Caco-2 (cell line): ENCODE measurements at regions not wholly inside any gene's neighbourhood (a gene's known extent, or its start where the extent isn't known, plus 50 kb on each side); places are given as distances from the start of the nearest gene placed in this dataset.

Experiments used
- BruUV-seq: library from RNA; stranded (reverse); fragments of 400-500 nt; replicated peaks from 2 replicates; lab custom pipeline; 2021; lab: Mats Ljungman, UMichigan
- CTCF ChIA-PET: fragments of 300-600 bp; sonication (Branson Sonifier 250); formaldehyde crosslinking; loops from one replicate; lab custom pipeline; 2022; ENCODE audit warnings: antibody characterized with exemption; lab: Charles Lee
- POLR2A ChIA-PET: fragments of 300-600 bp; sonication (Branson Sonifier 250); formaldehyde crosslinking; loops from one replicate; lab custom pipeline; 2022; ENCODE audit warnings: antibody characterized with exemption; lab: Charles Lee
- DNase-seq, 2 experiments: peaks; one replicate each; pipeline versions ENCODE4 v3.0.0 to v3.0.0-alpha.2; 2020 to 2022
- H3K27me3 ChIP-seq: replicated peaks from 2 replicates; pipeline ENCODE4 v1.6.0; 2011; ENCODE audit warnings: low read length; ENCODE audit not compliant: control insufficient read depth, insufficient read depth
- H3K36me3 ChIP-seq: 2 replicates; pipeline ENCODE4 v1.5.1; 2011; ENCODE audit warnings: low read length; ENCODE audit not compliant: control insufficient read depth, insufficient read depth
- H3K4me1 ChIP-seq: fragments of 250-450 bp; sonication (Bioruptor Pico); 2 replicates; pipeline ENCODE4 v1.5.1; 2020; ENCODE audit warnings: mild to moderate bottlenecking
- H3K4me3 ChIP-seq: 2 replicates; pipeline ENCODE4 v1.5.1; 2011; ENCODE audit warnings: low read depth, mild to moderate bottlenecking, control low read depth, low read length
- H3K9me3 ChIP-seq: fragments of 250-450 bp; sonication (Bioruptor Pico); 2 replicates; pipeline ENCODE4 v1.5.1; 2020; ENCODE audit warnings: mild to moderate bottlenecking, moderate library complexity
- H3K27ac Mint-ChIP-seq: one replicate; pipeline ENCODE4 v1.8.0; 2022; ENCODE audit warnings: mixed read lengths; ENCODE audit not compliant: unreplicated experiment
- H3K27me3 Mint-ChIP-seq: one replicate; pipeline ENCODE4 v1.8.0; 2022; ENCODE audit warnings: mixed read lengths; ENCODE audit not compliant: insufficient read depth, unreplicated experiment
- H3K36me3 Mint-ChIP-seq: one replicate; pipeline ENCODE4 v1.8.0; 2022; ENCODE audit warnings: mild to moderate bottlenecking, mixed read lengths; ENCODE audit not compliant: insufficient read depth, unreplicated experiment
- H3K4me1 Mint-ChIP-seq: one replicate; pipeline ENCODE4 v1.8.0; 2022; ENCODE audit warnings: low read depth, mixed read lengths; ENCODE audit not compliant: unreplicated experiment
- H3K4me3 Mint-ChIP-seq: one replicate; pipeline ENCODE4 v1.8.0; 2022; ENCODE audit warnings: mild to moderate bottlenecking, moderate library complexity, mixed read lengths; ENCODE audit not compliant: unreplicated experiment
- H3K9me3 Mint-ChIP-seq: one replicate; pipeline ENCODE4 v1.8.0; 2022; ENCODE audit warnings: mixed read lengths; ENCODE audit not compliant: unreplicated experiment
- CTCF ChIP-seq, 2 experiments: fragments of 200-600 bp in 1 of 2; IDR thresholded peaks; 1 replicate in 1 of 2; 2 replicates in 1 of 2; pipeline versions ENCODE4 v1.5.1 to v1.8.0; 2011 to 2022; ENCODE audit warnings: antibody characterized with exemption in 1 of 2, control low read depth in 1 of 2, inconsistent platforms in 1 of 2, low read depth in 1 of 2, low read length in 1 of 2, mild to moderate bottlenecking in 1 of 2, moderate library complexity in 1 of 2; ENCODE audit not compliant: insufficient read depth in 1 of 2, severe bottlenecking in 1 of 2, unreplicated experiment in 1 of 2
- intact Hi-C: fragments of 100-400 bp; cut with micrococcal nuclease; formaldehyde crosslinking; loops from one replicate; pipeline ENCODE4 v1.10.0; 2022; ENCODE audit not compliant: unreplicated experiment

- Mint-ChIP-seq H3K9me3 (no peaks in the 10 kb centered on the region), H3K4me3 (no peak overlapping the region), H3K27me3 (no peaks in the 10 kb centered on the region), H3K27ac (no peak overlapping the region), H3K4me1 (no peaks in the 10 kb centered on the region), H3K36me3 (no peaks in the 10 kb centered on the region)
- H3K4me1 ChIP-seq: no peaks in the 10 kb centered on the region
- ChIA-PET POLR2A (no interaction called here), CTCF (no interaction called here)
- TF ChIP-seq CTCF (IDR thresholded peaks at IDR 0.05; ENCODE audit: insufficient read depth in 1 of 2, low read depth in 1 of 2, low read length in 1 of 2, severe bottlenecking in 1 of 2, unreplicated experiment in 1 of 2): no peak
- H3K9me3 ChIP-seq: no peaks in the 10 kb centered on the region
- no peaks in the 10 kb centered on the region; the same call in 1 of the 2 replicates for H3K27me3 ChIP-seq
- no peaks in the 10 kb centered on the region for H3K36me3 ChIP-seq
- no peak for DNase-seq
- intact Hi-C loops: no loop called here
- H3K4me3 ChIP-seq: no peak overlapping the region
- no TSS peak for BruUV-seq
Observed at GRCh38 chr2:147681093-147681492, 163.7 kb upstream of the ACVR2A start.

DNA sequence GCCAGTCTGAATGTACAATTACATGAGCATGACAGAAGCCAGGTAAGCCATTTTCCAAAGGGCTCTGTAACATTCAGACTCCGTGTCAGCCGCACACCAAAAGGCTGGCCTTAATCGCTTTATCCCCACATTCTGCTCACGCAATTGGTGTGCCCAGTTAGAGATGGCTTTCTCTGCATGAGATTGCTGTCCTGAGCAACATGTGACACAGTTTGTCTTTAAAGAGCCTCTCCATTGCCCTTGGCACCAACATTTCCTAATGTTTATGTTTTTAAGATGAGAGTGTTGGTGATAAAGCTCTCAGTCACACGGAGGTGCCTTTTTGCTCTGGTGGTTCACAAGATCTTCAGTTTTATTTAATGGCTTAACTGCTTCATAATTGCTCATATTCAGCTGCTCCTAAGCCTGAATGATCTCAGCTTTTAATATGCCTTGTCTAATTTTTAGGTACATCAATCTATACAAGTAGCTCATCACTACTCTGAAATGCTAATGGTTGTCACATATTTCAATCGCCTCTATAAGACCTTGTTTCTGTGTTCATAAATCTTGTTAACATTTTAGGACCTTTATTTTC lies 164.8 kb upstream of the ACVR2A start:
- no peaks in the 10 kb centered on the region for H3K9me3 Mint-ChIP-seq
- no peaks in the 10 kb centered on the region for H3K36me3 Mint-ChIP-seq
- ChIA-PET CTCF (no interaction called here), POLR2A (no interaction called here)
- no peaks in the 10 kb centered on the region for H3K9me3 ChIP-seq
- intact Hi-C loops: no loop called here
- BruUV-seq: no TSS peak
- peaks cover 6% of the 10 kb centered on the region for H3K27me3 Mint-ChIP-seq
- no peaks in the 10 kb centered on the region for H3K4me1 ChIP-seq
- no peaks in the 10 kb centered on the region for H3K4me1 Mint-ChIP-seq
- H3K36me3 ChIP-seq: no peaks in the 10 kb centered on the region
- no peak overlapping the region for H3K4me3 Mint-ChIP-seq
- H3K4me3 ChIP-seq: no peak overlapping the region
- no peak overlapping the region for H3K27ac Mint-ChIP-seq
- no peak for TF ChIP-seq CTCF (IDR thresholded peaks at IDR 0.05; ENCODE audit: insufficient read depth in 1 of 2, low read depth in 1 of 2, low read length in 1 of 2, severe bottlenecking in 1 of 2, unreplicated experiment in 1 of 2)
- no peak for DNase-seq
- no peaks in the 10 kb centered on the region; the same call in 1 of the 2 replicates for H3K27me3 ChIP-seq

GRCh38 chr2:147679191-147679954 lies 165.5 kb upstream of the ACVR2A start:
- no peaks in the 10 kb centered on the region for H3K9me3 ChIP-seq
- H3K4me3 ChIP-seq: no peak overlapping the region
- Mint-ChIP-seq H3K27me3 (peaks cover 6% of the 10 kb centered on the region), H3K4me3 (no peak overlapping the region), H3K36me3 (no peaks in the 10 kb centered on the region), H3K9me3 (no peaks in the 10 kb centered on the region), H3K4me1 (no peaks in the 10 kb centered on the region), H3K27ac (no peak overlapping the region)
- ChIA-PET POLR2A (interaction anchor here (0.6 kb wide), 1 partner anchor 1314 kb away, joined by 3 read pairs; no protein-coding TSS in a partner anchor), CTCF (no interaction called here)
- BruUV-seq: no TSS peak
- intact Hi-C loops: no loop called here
- DNase-seq: no peak
- H3K4me1 ChIP-seq: no peaks in the 10 kb centered on the region
- TF ChIP-seq CTCF (IDR thresholded peaks at IDR 0.05; ENCODE audit: insufficient read depth in 1 of 2, low read depth in 1 of 2, low read length in 1 of 2, severe bottlenecking in 1 of 2, unreplicated experiment in 1 of 2): no peak
- no peaks in the 10 kb centered on the region for H3K36me3 ChIP-seq
- no peaks in the 10 kb centered on the region; the same call in 1 of the 2 replicates for H3K27me3 ChIP-seq
